ENCODE measurements at regions not wholly inside any gene's neighbourhood (a gene's known extent, or its start where the extent isn't known, plus 50 kb on each side); places are given as distances from the start of the nearest gene placed in this dataset.

DNA sequence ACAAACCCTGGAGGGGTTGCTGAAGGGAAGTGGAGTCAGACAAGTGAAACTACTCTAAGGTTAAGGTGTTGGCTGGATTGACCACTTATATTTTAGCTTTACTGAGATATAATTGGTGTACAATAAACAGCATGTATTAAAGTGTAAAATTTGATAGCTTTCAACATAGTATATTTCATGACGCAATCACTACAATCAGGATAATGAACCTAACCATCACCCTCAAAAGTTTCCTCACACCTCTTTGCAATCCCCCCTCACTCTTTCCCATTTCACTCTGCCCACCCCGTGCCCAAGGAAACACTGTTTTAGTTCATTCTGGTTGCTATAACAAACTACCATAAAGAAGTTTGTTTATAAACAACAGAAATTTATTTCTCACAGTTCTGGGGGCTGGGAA, 508.0 kb downstream of the FGF9 start:
- no peak for DNase-seq (ENCODE audit: low spot score)

GRCh38 chr13:22187329-22187728, 516.5 kb downstream of the FGF9 start:
- DNase-seq (ENCODE audit: low spot score) = no peak

- no peak for DNase-seq (ENCODE audit: low spot score)
These were observed 518.5 kb downstream of the FGF9 start for GRCh38 chr13:22189176-22190048.

DNA sequence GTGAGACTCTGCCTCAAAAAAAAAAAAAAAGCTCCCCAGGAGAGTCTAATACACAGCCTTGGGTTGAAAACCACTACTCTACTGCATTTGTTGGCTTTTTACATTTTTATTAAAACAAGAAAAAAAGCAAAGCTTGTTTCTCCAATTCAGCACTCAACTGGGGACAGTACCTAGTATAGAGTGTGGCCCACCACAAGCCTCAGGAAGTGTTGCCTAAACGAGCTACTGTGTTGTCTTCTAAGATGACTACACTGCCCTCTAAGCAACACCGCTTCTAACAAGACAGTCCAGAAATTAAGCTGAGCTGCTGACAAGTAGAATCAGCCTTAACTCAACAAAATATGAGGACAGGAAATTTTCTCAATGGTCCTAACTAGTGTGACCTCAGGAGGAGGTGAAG, 522.2 kb downstream of the FGF9 start:
- DNase-seq (ENCODE audit: low spot score) = no peak

- DNase-seq (ENCODE audit: low spot score) = no peak
These were observed 523.4 kb downstream of the FGF9 start for GRCh38 chr13:22194106-22194805.

DNA sequence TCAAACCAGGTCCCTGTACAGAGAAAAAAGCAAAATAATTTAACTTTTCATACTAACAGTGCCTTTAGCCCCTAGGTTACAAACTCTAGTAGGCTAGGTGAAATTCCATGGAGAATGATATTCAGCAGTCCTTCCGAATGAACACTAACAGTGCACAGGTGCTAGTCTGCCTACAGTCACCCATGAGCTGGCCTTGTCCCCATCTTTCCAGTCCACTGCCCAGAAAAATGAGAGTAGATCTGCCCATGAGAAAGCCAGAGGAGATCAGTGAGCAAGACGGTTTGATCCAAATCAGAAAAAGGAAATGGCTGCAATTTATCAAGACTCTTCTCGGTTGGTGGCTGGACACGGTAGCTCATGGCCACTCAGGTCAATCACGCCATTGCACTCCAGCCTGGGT, 524.9 kb downstream of the FGF9 start:
- no peak for DNase-seq (ENCODE audit: low spot score)

- DNase-seq (ENCODE audit: low spot score) = no peak
These were observed 525.9 kb downstream of the FGF9 start for GRCh38 chr13:22196777-22197176.

GRCh38 chr13:22198001-22198400, 527.1 kb downstream of the FGF9 start:
- DNase-seq (ENCODE audit: low spot score) = no peak

- no peak for DNase-seq (ENCODE audit: low spot score)
These were observed 527.9 kb downstream of the FGF9 start for GRCh38 chr13:22198641-22199217.

DNA sequence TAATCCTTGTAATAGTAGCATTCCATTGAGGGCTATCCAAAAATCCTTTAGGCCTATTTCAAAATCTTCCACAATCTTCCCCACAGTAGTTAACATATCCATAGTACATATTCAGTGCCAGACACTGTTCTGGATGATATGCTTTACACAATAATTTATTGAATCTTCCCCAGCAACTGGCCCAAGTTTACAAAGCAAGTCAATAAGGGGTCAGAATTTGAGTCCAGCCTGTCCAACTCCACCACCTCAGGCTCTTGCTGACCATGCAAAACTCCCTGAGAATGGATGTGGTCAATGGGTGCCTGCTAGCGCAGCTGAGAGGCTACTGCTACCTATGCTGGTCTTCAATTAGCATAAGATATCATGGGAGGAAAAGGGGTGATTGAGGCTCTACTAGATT, 529.6 kb downstream of the FGF9 start:
- no peak for DNase-seq (ENCODE audit: low spot score)

DNA sequence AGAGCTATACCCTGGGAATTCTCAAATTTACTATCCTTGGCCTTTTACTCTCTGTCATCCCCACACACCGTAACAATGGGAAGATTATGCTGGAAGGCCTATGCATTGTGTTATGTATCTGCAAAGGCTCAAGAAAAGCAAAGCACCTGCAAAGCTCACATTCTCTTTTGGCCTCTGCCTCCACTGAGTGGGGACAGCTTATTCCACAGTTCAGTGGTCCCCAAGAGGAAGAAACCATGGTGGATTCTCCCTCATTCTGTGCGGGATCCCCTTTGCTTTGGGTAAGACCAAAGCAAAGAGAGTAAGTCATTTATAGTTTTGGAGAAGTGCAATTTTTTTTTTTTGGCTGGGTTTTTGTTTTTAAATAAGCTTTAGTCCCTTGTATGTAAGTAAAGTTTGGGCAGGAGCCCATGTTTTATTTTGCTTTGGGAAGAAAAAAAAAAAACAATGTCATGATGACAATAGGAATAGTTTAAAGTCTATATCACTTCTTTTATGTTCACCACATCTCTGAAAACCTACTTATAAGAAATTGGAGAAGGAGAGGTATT, 530.6 kb downstream of the FGF9 start:
- DNase-seq (ENCODE audit: low spot score) = no peak

DNA sequence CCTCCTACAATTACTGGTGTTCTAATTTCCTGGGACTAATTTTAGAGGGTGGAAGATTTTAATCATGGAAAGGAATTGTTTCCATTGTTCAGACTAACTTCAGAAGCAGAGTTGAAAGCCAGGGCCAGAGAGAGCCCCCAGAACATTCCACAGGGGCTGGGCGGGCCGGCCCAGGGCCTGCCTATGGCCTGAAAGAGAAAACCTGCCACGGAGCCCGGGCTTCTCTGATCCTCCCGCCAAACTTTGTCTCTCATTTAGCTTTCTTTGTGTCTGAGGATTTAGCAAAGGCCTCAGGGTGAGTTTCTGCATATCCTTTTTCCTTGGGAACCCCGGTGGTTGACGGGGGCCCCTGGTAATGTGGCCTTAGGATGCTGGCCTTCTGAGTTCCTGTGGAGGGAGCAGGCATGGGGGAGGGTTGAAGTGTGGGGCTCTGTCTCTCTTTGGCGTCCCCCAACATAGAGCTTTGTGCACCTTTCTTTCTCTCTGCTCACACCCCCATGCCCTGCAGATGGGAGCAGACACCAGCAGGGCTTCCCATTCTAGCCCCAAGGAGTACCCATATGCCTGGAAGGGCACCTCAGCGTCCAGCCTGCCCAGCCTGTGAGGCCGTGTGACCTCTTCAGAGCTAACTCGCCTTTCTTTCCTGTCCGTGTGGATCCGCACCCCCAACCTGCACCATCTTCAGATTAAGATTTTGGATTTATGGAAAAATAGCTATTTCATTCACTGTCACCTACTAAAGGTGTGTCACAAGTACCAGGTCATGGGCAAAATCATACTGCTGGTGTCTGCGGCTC, 539.5 kb downstream of the FGF9 start:
- no peak for DNase-seq (ENCODE audit: low spot score)

DNA sequence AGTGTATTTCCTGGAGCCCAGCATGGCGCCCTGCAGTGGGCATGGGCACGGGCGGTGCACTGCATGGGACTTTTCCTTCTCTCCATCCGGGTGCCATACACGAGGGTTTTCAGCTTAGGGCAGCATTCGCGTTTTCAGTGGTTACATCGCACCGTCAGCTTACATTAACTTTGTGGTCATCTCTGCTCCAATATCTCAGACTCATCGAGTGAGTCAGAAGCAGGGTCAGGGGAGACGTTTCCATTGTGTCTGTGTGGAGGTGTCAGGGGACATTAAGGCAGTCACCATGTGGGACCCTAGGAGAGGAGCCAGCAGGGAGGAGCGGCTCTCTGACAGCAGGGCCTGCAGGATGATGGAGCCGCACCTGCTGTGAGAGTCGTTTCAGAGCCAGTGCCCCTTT, 541.0 kb downstream of the FGF9 start:
- no peak for DNase-seq (ENCODE audit: low spot score)

GRCh38 chr13:22212576-22212975, 541.7 kb downstream of the FGF9 start:
- no peak for DNase-seq (ENCODE audit: low spot score)

- no peak for DNase-seq (ENCODE audit: low spot score)
These were observed 543.3 kb downstream of the FGF9 start for GRCh38 chr13:22214184-22214583.

GRCh38 chr13:22218797-22219196, 547.9 kb downstream of the FGF9 start:
- DNase-seq (ENCODE audit: low spot score) = no peak

- DNase-seq (ENCODE audit: low spot score) = no peak
These were observed 548.8 kb downstream of the FGF9 start for GRCh38 chr13:22219709-22220108.

- DNase-seq (ENCODE audit: low spot score) = no peak
These were observed 549.6 kb downstream of the FGF9 start for GRCh38 chr13:22220151-22221135.

GRCh38 chr13:22223411-22223810, 552.5 kb downstream of the FGF9 start:
- no peak for DNase-seq (ENCODE audit: low spot score)

DNA sequence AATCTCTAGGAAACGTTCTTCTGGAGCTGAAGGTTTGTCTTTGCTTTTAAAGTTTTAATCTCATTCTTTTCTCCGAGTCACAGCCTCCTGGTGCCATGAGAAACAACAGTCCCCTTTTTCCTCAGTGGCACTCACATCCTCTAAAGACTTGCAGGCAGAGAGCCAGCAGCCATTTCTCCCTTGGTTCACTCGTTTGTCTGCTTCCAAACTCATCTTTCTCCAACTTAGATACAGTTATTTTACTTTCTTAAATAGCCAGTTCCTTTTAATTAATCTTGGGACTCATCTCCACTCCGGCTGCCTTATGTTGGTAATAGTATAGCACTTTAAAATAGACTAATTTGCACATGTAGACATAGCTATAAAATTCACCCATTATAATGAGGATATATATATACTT, 555.2 kb downstream of the FGF9 start:
- DNase-seq (ENCODE audit: low spot score) = no peak

GRCh38 chr13:22227895-22228294, 557.0 kb downstream of the FGF9 start:
- no peak for DNase-seq (ENCODE audit: low spot score)

Data from A172 (cell line).